GM23338 (cell line): ENCODE measurements at regions not wholly inside any gene's neighbourhood (a gene's known extent, or its start where the extent isn't known, plus 50 kb on each side); places are given as distances from the start of the nearest gene placed in this dataset.

Source experiments
- ATAC-seq: fragments of 200-7000 bp; cut with Tn5 transposase; 3 replicates; pipeline ENCODE4 v1.9.1; 2020
- DNase-seq: peaks from one replicate; pipeline ENCODE4 v3.0.0-alpha.2; 2015; ENCODE audit warnings: low spot score
- H2AFZ ChIP-seq: fragments of 200-600 bp; sonication (generic); 2 replicates; pipeline ENCODE4 v1.8.0; 2016; ENCODE audit warnings: antibody characterized with exemption, mild to moderate bottlenecking, moderate library complexity
- H3F3A ChIP-seq: fragments of 200-600 bp; sonication (generic); replicated peaks from 2 replicates; pipeline ENCODE4 v1.8.0; 2017; ENCODE audit warnings: antibody characterized with exemption, mixed run types, low read depth
- H3K27ac ChIP-seq: fragments of 200-600 bp; sonication (generic); 2 replicates; pipeline ENCODE4 v1.6.1; 2016; ENCODE audit warnings: low read depth
- H3K27me3 ChIP-seq: fragments of 200-600 bp; sonication (generic); 2 replicates; pipeline ENCODE4 v1.8.0; 2016; ENCODE audit warnings: mild to moderate bottlenecking, mixed run types, moderate library complexity; ENCODE audit not compliant: insufficient read depth
- H3K36me3 ChIP-seq: fragments of 200-600 bp; sonication (generic); 2 replicates; pipeline ENCODE4 v1.8.0; 2016; ENCODE audit warnings: mild to moderate bottlenecking; ENCODE audit not compliant: insufficient read depth
- H3K4me1 ChIP-seq: fragments of 200-600 bp; sonication (generic); 2 replicates; pipeline ENCODE4 v1.8.0; 2016; ENCODE audit warnings: mild to moderate bottlenecking, moderate library complexity; ENCODE audit not compliant: insufficient read depth
- H3K4me2 ChIP-seq: fragments of 200-600 bp; sonication (generic); 2 replicates; pipeline ENCODE4 v1.7.1; 2017; ENCODE audit warnings: mixed run types
- H3K4me3 ChIP-seq: fragments of 200-600 bp; sonication (generic); 2 replicates; pipeline ENCODE4 v1.6.1; 2016; ENCODE audit warnings: mixed run types
- H3K79me2 ChIP-seq: fragments of 200-600 bp; sonication (generic); replicated peaks from 2 replicates; pipeline ENCODE4 v1.8.0; 2017; ENCODE audit warnings: mild to moderate bottlenecking; ENCODE audit not compliant: insufficient read depth
- H3K9me2 ChIP-seq: fragments of 200-600 bp; sonication (generic); 2 replicates; pipeline ENCODE4 v1.8.0; 2017; ENCODE audit not compliant: insufficient read depth
- H4K20me1 ChIP-seq: fragments of 200-600 bp; sonication (generic); replicated peaks from 2 replicates; pipeline ENCODE4 v1.8.0; 2017; ENCODE audit warnings: mild to moderate bottlenecking; ENCODE audit not compliant: insufficient read depth
- H3K27ac Mint-ChIP-seq: 2 replicates; pipeline ENCODE4 v1.8.0; 2020; ENCODE audit warnings: inconsistent platforms, mild to moderate bottlenecking, moderate library complexity, mixed read lengths
- H3K27me3 Mint-ChIP-seq: 3 replicates; pipeline ENCODE4 v1.8.0; 2022; ENCODE audit warnings: low read depth, mild to moderate bottlenecking, moderate library complexity, mixed read lengths, inconsistent platforms; ENCODE audit not compliant: insufficient read depth, poor library complexity
- H3K36me3 Mint-ChIP-seq: 3 replicates; pipeline ENCODE4 v1.8.0; 2021; ENCODE audit warnings: low read depth, mild to moderate bottlenecking, inconsistent platforms, moderate library complexity, mixed read lengths
- H3K4me1 Mint-ChIP-seq: 3 replicates; pipeline ENCODE4 v1.8.0; 2020; ENCODE audit warnings: mild to moderate bottlenecking, inconsistent platforms, mixed read lengths
- H3K4me3 Mint-ChIP-seq: 3 replicates; pipeline ENCODE4 v1.8.0; 2021; ENCODE audit warnings: moderate library complexity, mild to moderate bottlenecking, inconsistent platforms, mixed read lengths
- H3K9me3 Mint-ChIP-seq: 3 replicates; pipeline ENCODE4 v1.8.0; 2020; ENCODE audit warnings: moderate library complexity, mild to moderate bottlenecking, inconsistent platforms, mixed read lengths
- CREB1 ChIP-seq: fragments of 250-450 bp; sonication (Bioruptor Pico); IDR thresholded peaks from 2 replicates; pipeline ENCODE4 v1.5.0; 2020; ENCODE audit warnings: low read depth, mild to moderate bottlenecking, moderate library complexity
- EZH2 ChIP-seq: fragments of 200-600 bp; sonication (generic); IDR thresholded peaks from one replicate; pipeline ENCODE4 v1.8.0; 2017; ENCODE audit warnings: antibody characterized with exemption, mild to moderate bottlenecking, low read depth; ENCODE audit not compliant: unreplicated experiment
- EZH2phosphoT487 ChIP-seq: fragments of 200-600 bp; sonication (generic); IDR thresholded peaks from one replicate; pipeline ENCODE4 v1.8.1; 2018; ENCODE audit warnings: antibody characterized with exemption; ENCODE audit not compliant: unreplicated experiment
- JUNB ChIP-seq: IDR thresholded peaks from one replicate; pipeline ENCODE4 v1.6.1; 2016; ENCODE audit warnings: antibody characterized with exemption; ENCODE audit not compliant: unreplicated experiment
- NANOG ChIP-seq: IDR thresholded peaks from 2 replicates; pipeline ENCODE4 v1.6.1; 2016; ENCODE audit warnings: antibody characterized with exemption, borderline replicate concordance
- POLR2AphosphoS5 ChIP-seq: IDR thresholded peaks from 2 replicates; pipeline ENCODE4 v1.6.1; 2016; ENCODE audit warnings: antibody characterized with exemption, low read depth
- STAT1 ChIP-seq: IDR thresholded peaks from one replicate; pipeline ENCODE4 v1.6.1; 2016; ENCODE audit warnings: antibody characterized with exemption; ENCODE audit not compliant: unreplicated experiment
- ZNF114 ChIP-seq: fragments of 250-450 bp; sonication (Bioruptor Pico); IDR thresholded peaks from 2 replicates; pipeline ENCODE4 v1.5.0; 2020; ENCODE audit warnings: mild to moderate bottlenecking, moderate library complexity
- ZNF331 ChIP-seq: fragments of 250-450 bp; sonication (Bioruptor Pico); IDR thresholded peaks from 2 replicates; pipeline ENCODE4 v1.5.0; 2020; ENCODE audit warnings: low read depth, mild to moderate bottlenecking, moderate library complexity
- TF ChIP-seq, protein P1 (sequence below): fragments of 250-450 bp; sonication (Bioruptor Pico); IDR thresholded peaks from 2 replicates; pipeline ENCODE4 v1.5.0; 2020; ENCODE audit warnings: mild to moderate bottlenecking, moderate library complexity
- TF ChIP-seq, protein P2 (sequence below): IDR thresholded peaks from one replicate; pipeline ENCODE4 v1.6.1; 2018; ENCODE audit warnings: antibody characterized with exemption; ENCODE audit not compliant: unreplicated experiment
- TF ChIP-seq, protein P3 (sequence below), 2 experiments: fragments of 200-600 bp in 1 of 2; sonication (generic) in 1 of 2; conservative IDR thresholded peaks; 2 replicates each; pipeline versions ENCODE4 v1.5.1 to v1.6.1; 2016 to 2017; ENCODE audit warnings: antibody characterized with exemption in 2 of 2, low read depth in 2 of 2, mild to moderate bottlenecking in 2 of 2, moderate library complexity in 1 of 2
- TF ChIP-seq, protein P4 (sequence below): IDR thresholded peaks from 2 replicates; pipeline ENCODE4 v1.6.1; 2016; ENCODE audit warnings: antibody characterized with exemption

DNA sequence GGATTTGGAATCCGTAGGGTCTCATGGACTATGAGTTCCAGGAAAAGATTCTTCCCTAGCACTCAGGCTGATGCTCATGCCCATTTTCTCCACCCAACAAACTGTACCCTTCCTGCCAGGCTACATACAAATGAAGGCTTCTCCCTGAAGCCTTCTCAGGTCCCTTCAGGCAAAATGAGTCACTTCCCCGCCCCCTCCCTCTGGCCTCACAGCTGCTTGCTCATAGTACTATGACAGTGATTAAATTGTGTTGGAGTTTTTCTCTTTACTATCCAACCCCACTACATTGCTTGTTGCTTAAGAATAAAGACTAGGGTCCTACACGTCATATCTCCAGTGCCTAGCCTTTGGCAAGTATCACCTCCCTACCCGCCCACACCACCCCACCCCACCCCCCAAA, 207.6 kb upstream of the NFIA start:
- no peak overlapping the region for H3K4me2 ChIP-seq
- no peak for ATAC-seq
- H3K27me3 ChIP-seq: no peaks in the 10 kb centered on the region
- H3K27ac ChIP-seq: no peak overlapping the region
- H3K79me2 ChIP-seq: no peaks in the 10 kb centered on the region
- H3F3A ChIP-seq: no peaks in the 10 kb centered on the region
- Mint-ChIP-seq H3K27me3 (no peaks in the 10 kb centered on the region), H3K9me3 (no peaks in the 10 kb centered on the region), H3K27ac (no peak overlapping the region), H3K36me3 (no peaks in the 10 kb centered on the region), H3K4me1 (peaks cover 23% of the 10 kb centered on the region), H3K4me3 (no peak overlapping the region)
- H2AFZ ChIP-seq: no peak overlapping the region
- no peak for TF ChIP-seq JUNB
- TF ChIP-seq, protein P1, sequence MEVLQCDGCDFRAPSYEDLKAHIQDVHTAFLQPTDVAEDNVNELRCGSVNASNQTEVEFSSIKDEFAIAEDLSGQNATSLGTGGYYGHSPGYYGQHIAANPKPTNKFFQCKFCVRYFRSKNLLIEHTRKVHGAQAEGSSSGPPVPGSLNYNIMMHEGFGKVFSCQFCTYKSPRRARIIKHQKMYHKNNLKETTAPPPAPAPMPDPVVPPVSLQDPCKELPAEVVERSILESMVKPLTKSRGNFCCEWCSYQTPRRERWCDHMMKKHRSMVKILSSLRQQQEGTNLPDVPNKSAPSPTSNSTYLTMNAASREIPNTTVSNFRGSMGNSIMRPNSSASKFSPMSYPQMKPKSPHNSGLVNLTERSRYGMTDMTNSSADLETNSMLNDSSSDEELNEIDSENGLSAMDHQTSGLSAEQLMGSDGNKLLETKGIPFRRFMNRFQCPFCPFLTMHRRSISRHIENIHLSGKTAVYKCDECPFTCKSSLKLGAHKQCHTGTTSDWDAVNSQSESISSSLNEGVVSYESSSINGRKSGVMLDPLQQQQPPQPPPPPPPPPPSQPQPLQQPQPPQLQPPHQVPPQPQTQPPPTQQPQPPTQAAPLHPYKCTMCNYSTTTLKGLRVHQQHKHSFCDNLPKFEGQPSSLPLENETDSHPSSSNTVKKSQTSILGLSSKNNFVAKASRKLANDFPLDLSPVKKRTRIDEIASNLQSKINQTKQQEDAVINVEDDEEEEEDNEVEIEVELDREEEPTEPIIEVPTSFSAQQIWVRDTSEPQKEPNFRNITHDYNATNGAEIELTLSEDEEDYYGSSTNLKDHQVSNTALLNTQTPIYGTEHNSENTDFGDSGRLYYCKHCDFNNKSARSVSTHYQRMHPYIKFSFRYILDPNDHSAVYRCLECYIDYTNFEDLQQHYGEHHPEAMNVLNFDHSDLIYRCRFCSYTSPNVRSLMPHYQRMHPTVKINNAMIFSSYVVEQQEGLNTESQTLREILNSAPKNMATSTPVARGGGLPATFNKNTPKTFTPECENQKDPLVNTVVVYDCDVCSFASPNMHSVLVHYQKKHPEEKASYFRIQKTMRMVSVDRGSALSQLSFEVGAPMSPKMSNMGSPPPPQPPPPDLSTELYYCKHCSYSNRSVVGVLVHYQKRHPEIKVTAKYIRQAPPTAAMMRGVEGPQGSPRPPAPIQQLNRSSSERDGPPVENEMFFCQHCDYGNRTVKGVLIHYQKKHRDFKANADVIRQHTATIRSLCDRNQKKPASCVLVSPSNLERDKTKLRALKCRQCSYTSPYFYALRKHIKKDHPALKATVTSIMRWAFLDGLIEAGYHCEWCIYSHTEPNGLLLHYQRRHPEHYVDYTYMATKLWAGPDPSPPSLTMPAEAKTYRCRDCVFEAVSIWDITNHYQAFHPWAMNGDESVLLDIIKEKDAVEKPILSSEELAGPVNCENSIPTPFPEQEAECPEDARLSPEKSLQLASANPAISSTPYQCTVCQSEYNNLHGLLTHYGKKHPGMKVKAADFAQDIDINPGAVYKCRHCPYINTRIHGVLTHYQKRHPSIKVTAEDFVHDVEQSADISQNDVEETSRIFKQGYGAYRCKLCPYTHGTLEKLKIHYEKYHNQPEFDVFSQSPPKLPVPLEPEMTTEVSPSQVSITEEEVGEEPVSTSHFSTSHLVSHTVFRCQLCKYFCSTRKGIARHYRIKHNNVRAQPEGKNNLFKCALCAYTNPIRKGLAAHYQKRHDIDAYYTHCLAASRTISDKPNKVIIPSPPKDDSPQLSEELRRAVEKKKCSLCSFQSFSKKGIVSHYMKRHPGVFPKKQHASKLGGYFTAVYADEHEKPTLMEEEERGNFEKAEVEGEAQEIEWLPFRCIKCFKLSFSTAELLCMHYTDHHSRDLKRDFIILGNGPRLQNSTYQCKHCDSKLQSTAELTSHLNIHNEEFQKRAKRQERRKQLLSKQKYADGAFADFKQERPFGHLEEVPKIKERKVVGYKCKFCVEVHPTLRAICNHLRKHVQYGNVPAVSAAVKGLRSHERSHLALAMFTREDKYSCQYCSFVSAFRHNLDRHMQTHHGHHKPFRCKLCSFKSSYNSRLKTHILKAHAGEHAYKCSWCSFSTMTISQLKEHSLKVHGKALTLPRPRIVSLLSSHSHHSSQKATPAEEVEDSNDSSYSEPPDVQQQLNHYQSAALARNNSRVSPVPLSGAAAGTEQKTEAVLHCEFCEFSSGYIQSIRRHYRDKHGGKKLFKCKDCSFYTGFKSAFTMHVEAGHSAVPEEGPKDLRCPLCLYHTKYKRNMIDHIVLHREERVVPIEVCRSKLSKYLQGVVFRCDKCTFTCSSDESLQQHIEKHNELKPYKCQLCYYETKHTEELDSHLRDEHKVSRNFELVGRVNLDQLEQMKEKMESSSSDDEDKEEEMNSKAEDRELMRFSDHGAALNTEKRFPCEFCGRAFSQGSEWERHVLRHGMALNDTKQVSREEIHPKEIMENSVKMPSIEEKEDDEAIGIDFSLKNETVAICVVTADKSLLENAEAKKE (CRISPR knock-in tag): no peak
- TF ChIP-seq, protein P2, sequence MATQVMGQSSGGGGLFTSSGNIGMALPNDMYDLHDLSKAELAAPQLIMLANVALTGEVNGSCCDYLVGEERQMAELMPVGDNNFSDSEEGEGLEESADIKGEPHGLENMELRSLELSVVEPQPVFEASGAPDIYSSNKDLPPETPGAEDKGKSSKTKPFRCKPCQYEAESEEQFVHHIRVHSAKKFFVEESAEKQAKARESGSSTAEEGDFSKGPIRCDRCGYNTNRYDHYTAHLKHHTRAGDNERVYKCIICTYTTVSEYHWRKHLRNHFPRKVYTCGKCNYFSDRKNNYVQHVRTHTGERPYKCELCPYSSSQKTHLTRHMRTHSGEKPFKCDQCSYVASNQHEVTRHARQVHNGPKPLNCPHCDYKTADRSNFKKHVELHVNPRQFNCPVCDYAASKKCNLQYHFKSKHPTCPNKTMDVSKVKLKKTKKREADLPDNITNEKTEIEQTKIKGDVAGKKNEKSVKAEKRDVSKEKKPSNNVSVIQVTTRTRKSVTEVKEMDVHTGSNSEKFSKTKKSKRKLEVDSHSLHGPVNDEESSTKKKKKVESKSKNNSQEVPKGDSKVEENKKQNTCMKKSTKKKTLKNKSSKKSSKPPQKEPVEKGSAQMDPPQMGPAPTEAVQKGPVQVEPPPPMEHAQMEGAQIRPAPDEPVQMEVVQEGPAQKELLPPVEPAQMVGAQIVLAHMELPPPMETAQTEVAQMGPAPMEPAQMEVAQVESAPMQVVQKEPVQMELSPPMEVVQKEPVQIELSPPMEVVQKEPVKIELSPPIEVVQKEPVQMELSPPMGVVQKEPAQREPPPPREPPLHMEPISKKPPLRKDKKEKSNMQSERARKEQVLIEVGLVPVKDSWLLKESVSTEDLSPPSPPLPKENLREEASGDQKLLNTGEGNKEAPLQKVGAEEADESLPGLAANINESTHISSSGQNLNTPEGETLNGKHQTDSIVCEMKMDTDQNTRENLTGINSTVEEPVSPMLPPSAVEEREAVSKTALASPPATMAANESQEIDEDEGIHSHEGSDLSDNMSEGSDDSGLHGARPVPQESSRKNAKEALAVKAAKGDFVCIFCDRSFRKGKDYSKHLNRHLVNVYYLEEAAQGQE: no peak
- TF ChIP-seq ZNF331 (CRISPR knock-in tag): no peak
- TF ChIP-seq STAT1: no peak
- TF ChIP-seq EZH2: no peak
- no peak for TF ChIP-seq ZNF114 (CRISPR knock-in tag)
- TF ChIP-seq, protein P3, sequence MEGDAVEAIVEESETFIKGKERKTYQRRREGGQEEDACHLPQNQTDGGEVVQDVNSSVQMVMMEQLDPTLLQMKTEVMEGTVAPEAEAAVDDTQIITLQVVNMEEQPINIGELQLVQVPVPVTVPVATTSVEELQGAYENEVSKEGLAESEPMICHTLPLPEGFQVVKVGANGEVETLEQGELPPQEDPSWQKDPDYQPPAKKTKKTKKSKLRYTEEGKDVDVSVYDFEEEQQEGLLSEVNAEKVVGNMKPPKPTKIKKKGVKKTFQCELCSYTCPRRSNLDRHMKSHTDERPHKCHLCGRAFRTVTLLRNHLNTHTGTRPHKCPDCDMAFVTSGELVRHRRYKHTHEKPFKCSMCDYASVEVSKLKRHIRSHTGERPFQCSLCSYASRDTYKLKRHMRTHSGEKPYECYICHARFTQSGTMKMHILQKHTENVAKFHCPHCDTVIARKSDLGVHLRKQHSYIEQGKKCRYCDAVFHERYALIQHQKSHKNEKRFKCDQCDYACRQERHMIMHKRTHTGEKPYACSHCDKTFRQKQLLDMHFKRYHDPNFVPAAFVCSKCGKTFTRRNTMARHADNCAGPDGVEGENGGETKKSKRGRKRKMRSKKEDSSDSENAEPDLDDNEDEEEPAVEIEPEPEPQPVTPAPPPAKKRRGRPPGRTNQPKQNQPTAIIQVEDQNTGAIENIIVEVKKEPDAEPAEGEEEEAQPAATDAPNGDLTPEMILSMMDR (conservative IDR thresholded peaks at IDR 0.05; ENCODE audit: low read depth in 2 of 2): no peak
- TF ChIP-seq NANOG: no peak
- no peak for TF ChIP-seq POLR2AphosphoS5
- TF ChIP-seq, protein P4, sequence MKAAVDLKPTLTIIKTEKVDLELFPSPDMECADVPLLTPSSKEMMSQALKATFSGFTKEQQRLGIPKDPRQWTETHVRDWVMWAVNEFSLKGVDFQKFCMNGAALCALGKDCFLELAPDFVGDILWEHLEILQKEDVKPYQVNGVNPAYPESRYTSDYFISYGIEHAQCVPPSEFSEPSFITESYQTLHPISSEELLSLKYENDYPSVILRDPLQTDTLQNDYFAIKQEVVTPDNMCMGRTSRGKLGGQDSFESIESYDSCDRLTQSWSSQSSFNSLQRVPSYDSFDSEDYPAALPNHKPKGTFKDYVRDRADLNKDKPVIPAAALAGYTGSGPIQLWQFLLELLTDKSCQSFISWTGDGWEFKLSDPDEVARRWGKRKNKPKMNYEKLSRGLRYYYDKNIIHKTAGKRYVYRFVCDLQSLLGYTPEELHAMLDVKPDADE: no peak
- no peak for TF ChIP-seq EZH2phosphoT487
- no peak for TF ChIP-seq CREB1 (CRISPR knock-in tag)
- no peaks in the 10 kb centered on the region for H4K20me1 ChIP-seq
- no peaks in the 10 kb centered on the region for H3K36me3 ChIP-seq
- H3K4me3 ChIP-seq: no peak overlapping the region
- no peak for DNase-seq
- H3K9me2 ChIP-seq: 0 out of 2 replicates have a peak, but pooled peaks cover 2% of the 10 kb centered on the region
- H3K4me1 ChIP-seq: peaks cover 24% of the 10 kb centered on the region
